PC-3 (cell line): ENCODE measurements at regions not wholly inside any gene's neighbourhood (a gene's known extent, or its start where the extent isn't known, plus 50 kb on each side); places are given as distances from the start of the nearest gene placed in this dataset.

Experiments
- ATAC-seq: fragments of 200-7000 bp; cut with Tn5 transposase; 2 replicates; pipeline ENCODE4 v1.9.1; 2020; ENCODE audit warnings: mild to moderate bottlenecking, moderate library complexity
- BruUV-seq: library from RNA; stranded (reverse); fragments of 400-500 nt; replicated peaks from 2 replicates; lab custom pipeline; 2021; lab: Mats Ljungman, UMichigan
- CTCF ChIA-PET: fragments of 300-600 bp; sonication (Branson Sonifier 250); formaldehyde crosslinking; loops from one replicate; lab custom pipeline; 2022; ENCODE audit warnings: antibody characterized with exemption; lab: Charles Lee
- POLR2A ChIA-PET: fragments of 300-600 bp; sonication (Branson Sonifier 250); formaldehyde crosslinking; loops from one replicate; lab custom pipeline; 2022; ENCODE audit warnings: antibody characterized with exemption; ENCODE audit not compliant: unreplicated experiment; lab: Charles Lee
- DNase-seq: peaks from one replicate; pipeline ENCODE4 v3.0.0-alpha.2; 2015
- H2AFZ ChIP-seq: fragments of 300-600 bp; sonication (generic); 2 replicates; pipeline ENCODE4 v1.6.0; 2016; ENCODE audit warnings: antibody characterized with exemption, low read length
- H3F3A ChIP-seq: fragments of 300-600 bp; sonication (generic); one replicate; pipeline ENCODE4 v1.6.0; 2017; ENCODE audit warnings: antibody characterized with exemption, low read length, control low read depth, mild to moderate bottlenecking; ENCODE audit not compliant: unreplicated experiment
- H3K27ac ChIP-seq: fragments of 300-600 bp; sonication (generic); 2 replicates; pipeline ENCODE4 v1.5.1; 2016; ENCODE audit warnings: mild to moderate bottlenecking, low read length
- H3K27me3 ChIP-seq: fragments of 300-600 bp; sonication (generic); 2 replicates; pipeline ENCODE4 v1.6.1; 2016; ENCODE audit warnings: low read length, mixed read lengths
- H3K36me3 ChIP-seq: fragments of 300-600 bp; sonication (generic); 2 replicates; pipeline ENCODE4 v1.6.1; 2016; ENCODE audit warnings: low read depth, mixed run types, low read length, mixed read lengths
- H3K4me1 ChIP-seq: fragments of 300-600 bp; sonication (generic); 2 replicates; pipeline ENCODE4 v1.5.1; 2016; ENCODE audit warnings: low read length; ENCODE audit not compliant: insufficient read depth
- H3K4me2 ChIP-seq: fragments of 300-600 bp; sonication (generic); 2 replicates; pipeline ENCODE4 v1.6.0; 2016; ENCODE audit warnings: low read length
- H3K4me3 ChIP-seq: fragments of 300-600 bp; sonication (generic); 2 replicates; pipeline ENCODE4 v1.5.1; 2016; ENCODE audit warnings: mild to moderate bottlenecking, low read length, mixed read lengths
- H3K79me2 ChIP-seq: fragments of 300-600 bp; sonication (generic); 2 replicates; pipeline ENCODE4 v1.6.1; 2017; ENCODE audit warnings: low read length, mixed read lengths
- H3K9ac ChIP-seq: fragments of 300-600 bp; sonication (generic); 2 replicates; pipeline ENCODE4 v1.6.0; 2016; ENCODE audit warnings: mild to moderate bottlenecking, low read length
- H3K9me2 ChIP-seq: fragments of 300-600 bp; sonication (generic); replicated peaks from 2 replicates; pipeline ENCODE4 v1.6.1; 2016; ENCODE audit warnings: mixed run types, low read length, mixed read lengths
- H3K9me3 ChIP-seq: fragments of 300-600 bp; sonication (generic); 2 replicates; pipeline ENCODE4 v1.6.1; 2016; ENCODE audit warnings: low read length, mixed read lengths
- H4K20me1 ChIP-seq: fragments of 300-600 bp; sonication (generic); 2 replicates; pipeline ENCODE4 v1.6.1; 2016; ENCODE audit warnings: low read length, mixed read lengths
- CTCF ChIP-seq: fragments of 300-600 bp; sonication (generic); conservative IDR thresholded peaks from 2 replicates; pipeline ENCODE4 v1.5.1; 2017; ENCODE audit warnings: antibody characterized with exemption, low read depth, mild to moderate bottlenecking, low read length
- EZH2 ChIP-seq: fragments of 300-600 bp; sonication (generic); IDR thresholded peaks from one replicate; pipeline ENCODE4 v1.6.1; 2017; ENCODE audit warnings: antibody characterized with exemption, mild to moderate bottlenecking, low read length; ENCODE audit not compliant: unreplicated experiment
- EZH2phosphoT487 ChIP-seq: fragments of 300-600 bp; sonication (generic); IDR thresholded peaks from 2 replicates; pipeline ENCODE4 v1.6.1; 2018; ENCODE audit warnings: mild to moderate bottlenecking, antibody characterized with exemption, low read length, borderline replicate concordance
- intact Hi-C: fragments of 100-400 bp; cut with micrococcal nuclease; formaldehyde crosslinking; loops from 2 replicates; pipeline ENCODE4 v1.9.0; 2023

GRCh38 chr6:23091795-23092194 is 522.4 kb downstream of the HDGFL1 start:
- no peaks in the 10 kb centered on the region for H3K9me2 ChIP-seq
- no peak overlapping the region for H2AFZ ChIP-seq
- TF ChIP-seq CTCF (no peak), EZH2phosphoT487 (no peak), EZH2 (no peak)
- no peaks in the 10 kb centered on the region for H3K36me3 ChIP-seq
- POLR2A ChIA-PET: no interaction called here
- DNase-seq: no peak
- H3K4me3 ChIP-seq: no peak overlapping the region
- CTCF ChIA-PET: interaction anchor here (0.6 kb wide), 1 partner anchor 259 kb away, joined by 3 read pairs; no protein-coding TSS in a partner anchor
- no peak overlapping the region for H3K4me2 ChIP-seq
- no peaks in the 10 kb centered on the region for H3K79me2 ChIP-seq
- H4K20me1 ChIP-seq: no peaks in the 10 kb centered on the region
- H3K9ac ChIP-seq: no peak overlapping the region
- no peaks in the 10 kb centered on the region for H3K27me3 ChIP-seq
- no peaks in the 10 kb centered on the region for H3F3A ChIP-seq
- no peak for ATAC-seq
- BruUV-seq: no TSS peak
- no peaks in the 10 kb centered on the region for H3K4me1 ChIP-seq
- H3K9me3 ChIP-seq: no peaks in the 10 kb centered on the region
- intact Hi-C loops: loop anchor here (10.0 kb wide), 1 partner anchor 323 kb away; no protein-coding TSS in a partner anchor
- no peak overlapping the region for H3K27ac ChIP-seq

GRCh38 chr6:23096876-23097275 is 527.5 kb downstream of the HDGFL1 start:
- ChIA-PET CTCF (no interaction called here), POLR2A (no interaction called here)
- Histone ChIP-seq H3K9me2 (no peaks in the 10 kb centered on the region), H3K36me3 (no peaks in the 10 kb centered on the region), H3K27ac (no peak overlapping the region), H3K4me2 (no peak overlapping the region), H3K4me1 (no peaks in the 10 kb centered on the region), H3K79me2 (no peaks in the 10 kb centered on the region), H2AFZ (no peak overlapping the region), H4K20me1 (no peaks in the 10 kb centered on the region), H3K4me3 (no peak overlapping the region), H3F3A (no peaks in the 10 kb centered on the region), H3K9ac (no peak overlapping the region), H3K9me3 (no peaks in the 10 kb centered on the region), H3K27me3 (no peaks in the 10 kb centered on the region)
- no peak for TF ChIP-seq EZH2
- TF ChIP-seq EZH2phosphoT487: no peak
- no peak for TF ChIP-seq CTCF
- intact Hi-C loops: loop anchor here (10.0 kb wide), 1 partner anchor 318 kb away; no protein-coding TSS in a partner anchor
- BruUV-seq: no TSS peak
- DNase-seq (no peak), ATAC-seq (no peak)

GRCh38 chr6:23097566-23097965 is 528.2 kb downstream of the HDGFL1 start:
- no peak for TF ChIP-seq EZH2phosphoT487
- TF ChIP-seq EZH2: no peak
- no peak for TF ChIP-seq CTCF
- Histone ChIP-seq H3K9me2 (no peaks in the 10 kb centered on the region), H3K79me2 (no peaks in the 10 kb centered on the region), H3K27me3 (no peaks in the 10 kb centered on the region), H3K4me3 (no peak overlapping the region), H3F3A (no peaks in the 10 kb centered on the region), H3K4me1 (no peaks in the 10 kb centered on the region), H3K9ac (no peak overlapping the region), H3K9me3 (no peaks in the 10 kb centered on the region), H2AFZ (no peak overlapping the region), H3K4me2 (no peak overlapping the region), H3K27ac (no peak overlapping the region), H4K20me1 (no peaks in the 10 kb centered on the region), H3K36me3 (no peaks in the 10 kb centered on the region)
- no peak for ATAC-seq
- CTCF ChIA-PET: no interaction called here
- POLR2A ChIA-PET: no interaction called here
- no peak for DNase-seq
- intact Hi-C loops: loop anchor here (10.0 kb wide), 1 partner anchor 317 kb away; no protein-coding TSS in a partner anchor
- no TSS peak for BruUV-seq
